ENCODE measurements at regions not wholly inside any gene's neighbourhood (a gene's known extent, or its start where the extent isn't known, plus 50 kb on each side); places are given as distances from the start of the nearest gene placed in this dataset.

DNA sequence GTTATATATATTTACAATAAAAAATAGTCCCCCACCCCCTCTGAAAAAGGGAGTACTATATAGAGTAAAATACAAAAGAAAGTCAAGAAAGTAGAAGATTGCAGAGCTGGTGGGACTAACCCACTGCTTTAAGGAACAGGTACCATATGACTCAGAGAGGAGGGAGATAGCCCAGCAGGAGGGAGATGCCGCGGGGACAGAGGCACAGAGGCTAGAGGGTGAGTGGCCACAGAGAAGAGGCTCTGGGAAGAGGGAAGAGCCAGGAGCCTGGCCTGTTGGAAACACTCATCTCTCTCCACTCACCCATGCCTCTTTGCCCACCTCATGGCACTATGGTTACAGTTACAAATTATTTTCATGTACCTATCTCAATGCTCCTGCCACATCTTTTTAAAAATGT is 53.6 kb upstream of the LYVE1 start:
- H3K27ac ChIP-seq, result peak overlapping the region in 2 of 4 donors; percentile 79 to 80
- H3K4me1 ChIP-seq, result peaks cover 39 to 58% (median 49%) of the 10 kb centered on the region in 4 donors
- H3K27me3 ChIP-seq, result no peaks in the 10 kb centered on the region
- ATAC-seq (ENCODE audit: low FRiP score in 2 of 2) (no peak), DNase-seq (no peak)
- H3K36me3 ChIP-seq, result no peaks in the 10 kb centered on the region
- 87 to 100% methylated on average over 2 of the region's 2 CpGs for WGBS, 2 donors
- H3K9me3 ChIP-seq, result no peaks in the 10 kb centered on the region
- no peak overlapping the region for H3K4me3 ChIP-seq
- no peak for TF ChIP-seq EP300 (IDR thresholded peaks at IDR 0.05)
- TF ChIP-seq, protein P1, sequence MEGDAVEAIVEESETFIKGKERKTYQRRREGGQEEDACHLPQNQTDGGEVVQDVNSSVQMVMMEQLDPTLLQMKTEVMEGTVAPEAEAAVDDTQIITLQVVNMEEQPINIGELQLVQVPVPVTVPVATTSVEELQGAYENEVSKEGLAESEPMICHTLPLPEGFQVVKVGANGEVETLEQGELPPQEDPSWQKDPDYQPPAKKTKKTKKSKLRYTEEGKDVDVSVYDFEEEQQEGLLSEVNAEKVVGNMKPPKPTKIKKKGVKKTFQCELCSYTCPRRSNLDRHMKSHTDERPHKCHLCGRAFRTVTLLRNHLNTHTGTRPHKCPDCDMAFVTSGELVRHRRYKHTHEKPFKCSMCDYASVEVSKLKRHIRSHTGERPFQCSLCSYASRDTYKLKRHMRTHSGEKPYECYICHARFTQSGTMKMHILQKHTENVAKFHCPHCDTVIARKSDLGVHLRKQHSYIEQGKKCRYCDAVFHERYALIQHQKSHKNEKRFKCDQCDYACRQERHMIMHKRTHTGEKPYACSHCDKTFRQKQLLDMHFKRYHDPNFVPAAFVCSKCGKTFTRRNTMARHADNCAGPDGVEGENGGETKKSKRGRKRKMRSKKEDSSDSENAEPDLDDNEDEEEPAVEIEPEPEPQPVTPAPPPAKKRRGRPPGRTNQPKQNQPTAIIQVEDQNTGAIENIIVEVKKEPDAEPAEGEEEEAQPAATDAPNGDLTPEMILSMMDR (IDR thresholded peaks at IDR 0.05), result no peak
- TF ChIP-seq POLR2AphosphoS5 (IDR thresholded peaks at IDR 0.05), result no peak
- no peak for TF ChIP-seq POLR2A (IDR thresholded peaks at IDR 0.05)

DNA sequence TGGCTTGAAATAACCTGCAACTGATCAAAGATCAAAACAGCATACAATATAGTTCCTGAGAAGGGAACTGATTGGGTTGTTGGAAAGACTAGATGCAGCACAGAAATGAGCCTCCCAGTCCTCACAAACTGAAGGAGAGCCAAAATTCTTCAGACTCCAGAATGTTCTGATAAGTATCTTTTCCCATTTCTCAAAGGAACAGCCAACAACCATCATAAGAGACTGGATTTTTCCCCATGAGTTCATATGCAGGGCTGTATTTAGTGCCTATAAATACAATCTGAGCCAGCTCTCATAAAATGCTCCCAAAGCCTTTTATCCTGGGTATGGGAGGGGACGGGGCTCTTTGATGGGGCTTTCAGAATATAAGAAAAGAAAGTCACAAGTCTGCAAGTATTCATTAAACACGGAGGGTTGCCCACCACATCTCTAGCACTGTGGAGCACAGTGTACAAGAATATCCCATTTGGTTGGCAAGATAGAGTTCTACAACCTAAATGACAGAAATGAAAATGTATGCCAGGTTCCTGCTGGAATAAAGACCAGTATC is 50.7 kb upstream of the LYVE1 start:
- TF ChIP-seq EP300 (IDR thresholded peaks at IDR 0.05), result no peak
- TF ChIP-seq POLR2AphosphoS5 (IDR thresholded peaks at IDR 0.05), result no peak
- TF ChIP-seq, protein P1 (IDR thresholded peaks at IDR 0.05), result no peak
- TF ChIP-seq POLR2A (IDR thresholded peaks at IDR 0.05), result no peak
- WGBS, 2 donors, result 85 to 98% methylated on average over 2 of the region's 2 CpGs
- H3K27ac ChIP-seq, result peak overlapping the region in 3 of 4 donors; percentile 17 to 64 (median 30)
- no peaks in the 10 kb centered on the region for H3K36me3 ChIP-seq
- DNase-seq (no peak), ATAC-seq (ENCODE audit: low FRiP score in 2 of 2) (no peak)
- no peaks in the 10 kb centered on the region for H3K27me3 ChIP-seq
- no peaks in the 10 kb centered on the region for H3K9me3 ChIP-seq
- peaks cover 20 to 38% (median 30%) of the 10 kb centered on the region in 4 donors for H3K4me1 ChIP-seq
- no peak overlapping the region for H3K4me3 ChIP-seq

DNA sequence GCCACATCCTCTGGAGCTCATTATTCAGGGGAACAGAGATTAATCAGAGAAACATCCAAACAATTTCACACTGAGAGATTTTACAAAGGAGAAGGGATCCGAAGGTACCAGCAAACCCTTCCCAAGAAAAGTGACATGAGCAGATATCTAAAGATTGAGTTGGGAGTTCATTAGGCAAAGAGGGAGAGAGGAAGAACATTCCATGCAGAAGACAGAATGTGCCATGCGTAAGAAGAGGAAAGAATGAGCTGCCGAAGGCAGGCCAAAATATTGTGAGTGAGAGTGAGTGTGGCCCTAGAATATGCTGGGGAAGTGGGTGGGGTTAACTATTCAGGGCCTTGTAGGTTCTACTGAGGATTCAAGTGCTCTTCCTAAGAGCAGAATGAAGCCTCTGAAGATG is 50.0 kb upstream of the LYVE1 start:
- no peaks in the 10 kb centered on the region for H3K36me3 ChIP-seq
- H3K27me3 ChIP-seq, result no peaks in the 10 kb centered on the region
- no peak overlapping the region for H3K4me3 ChIP-seq
- H3K4me1 ChIP-seq, result peaks cover 13 to 31% (median 23%) of the 10 kb centered on the region in 4 donors
- no peak for DNase-seq
- H3K27ac ChIP-seq, result peak overlapping the region in 3 of 4 donors; percentile 17 to 64 (median 30)
- no peaks in the 10 kb centered on the region for H3K9me3 ChIP-seq
- 67 to 73% methylated on average over 3 of the region's 3 CpGs for WGBS, 2 donors
- ATAC-seq (ENCODE audit: low FRiP score in 2 of 2), result no peak
- TF ChIP-seq, protein P1 (IDR thresholded peaks at IDR 0.05), result no peak
- TF ChIP-seq EP300 (IDR thresholded peaks at IDR 0.05), result peak in 1 of 4 donors; percentile 27
